ENCODE measurements at regions not wholly inside any gene's neighbourhood (a gene's known extent, or its start where the extent isn't known, plus 50 kb on each side); places are given as distances from the start of the nearest gene placed in this dataset.

DNA sequence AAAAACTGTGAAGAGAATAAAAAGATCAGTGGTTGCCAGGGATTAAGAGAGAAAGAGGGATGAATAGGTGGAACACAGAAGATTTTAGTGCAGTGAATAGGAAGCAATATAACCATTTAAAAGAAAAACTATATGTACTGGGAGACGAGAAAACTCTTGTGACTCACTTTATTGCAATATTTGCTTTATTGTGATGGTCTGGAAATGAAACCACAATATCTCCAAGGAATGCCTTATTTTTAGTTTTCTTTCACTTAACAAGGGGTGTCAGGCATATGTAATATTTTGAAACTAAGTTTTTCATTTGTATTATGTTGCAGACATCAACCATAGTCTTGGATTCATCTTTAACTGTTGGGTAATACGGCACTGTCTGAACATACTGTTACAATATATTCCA is 1308.2 kb downstream of the PCDH9 start:
- no peak for TF ChIP-seq CTCF (conservative IDR thresholded peaks at IDR 0.05)
- TF ChIP-seq ZFX (IDR thresholded peaks at IDR 0.05), result no peak
- H3K27ac ChIP-seq, result no peak overlapping the region

DNA sequence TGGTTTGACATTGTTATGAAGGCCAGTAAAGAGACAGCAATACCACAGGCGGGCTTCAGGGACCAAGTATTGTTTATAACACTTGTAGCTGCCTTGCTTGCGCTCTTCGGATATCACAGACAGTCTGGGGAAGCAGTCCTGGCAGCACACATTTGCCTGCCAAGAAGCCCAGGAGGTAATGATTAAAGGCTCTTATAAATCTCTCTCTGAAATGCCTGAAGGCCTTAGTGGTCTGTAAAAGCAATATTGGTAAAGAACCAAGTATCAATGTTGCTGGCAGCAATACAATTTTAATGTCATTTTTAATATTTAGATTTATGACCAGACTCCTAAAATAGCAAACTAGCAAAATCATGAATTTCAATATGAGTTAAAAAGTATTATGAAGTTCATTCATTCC is 1312.4 kb downstream of the PCDH9 start:
- TF ChIP-seq CTCF (conservative IDR thresholded peaks at IDR 0.05) (no peak), ZFX (IDR thresholded peaks at IDR 0.05) (no peak)
- no peak overlapping the region for H3K27ac ChIP-seq

GRCh38 chr13:65915195-65915594 is 1314.9 kb downstream of the PCDH9 start:
- TF ChIP-seq ZFX (IDR thresholded peaks at IDR 0.05), result no peak
- TF ChIP-seq CTCF (conservative IDR thresholded peaks at IDR 0.05), result no peak
- H3K27ac ChIP-seq, result no peak overlapping the region

- H3K27ac ChIP-seq, result no peak overlapping the region
- no peak for TF ChIP-seq CTCF (conservative IDR thresholded peaks at IDR 0.05)
- TF ChIP-seq ZFX (IDR thresholded peaks at IDR 0.05), result no peak
These were observed 1315.4 kb downstream of the PCDH9 start for GRCh38 chr13:65914716-65915115.

DNA sequence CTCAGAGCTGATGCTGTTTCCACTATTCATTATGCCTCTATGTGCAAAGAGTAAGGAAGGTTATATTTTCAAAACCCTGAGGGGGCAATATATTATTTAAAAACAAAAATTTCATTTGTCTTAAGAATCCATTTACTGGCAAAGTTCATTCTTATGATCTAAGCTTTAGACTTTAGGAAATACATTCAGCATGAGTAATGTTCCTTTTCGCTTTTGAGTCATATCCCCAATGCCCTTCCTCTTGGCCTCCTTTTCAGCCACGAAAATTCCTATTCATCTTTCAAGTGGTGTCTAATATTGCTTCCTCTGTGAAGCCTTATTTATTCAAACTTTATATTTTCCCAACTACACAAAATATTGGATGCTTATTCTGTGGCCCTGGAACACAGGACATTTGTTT is 1317.0 kb downstream of the PCDH9 start:
- H3K27ac ChIP-seq, result no peak overlapping the region
- TF ChIP-seq ZFX (IDR thresholded peaks at IDR 0.05), result no peak
- TF ChIP-seq CTCF (conservative IDR thresholded peaks at IDR 0.05), result no peak

GRCh38 chr13:65912516-65912915 is 1317.6 kb downstream of the PCDH9 start:
- no peak for TF ChIP-seq CTCF (conservative IDR thresholded peaks at IDR 0.05)
- TF ChIP-seq ZFX (IDR thresholded peaks at IDR 0.05), result no peak
- H3K27ac ChIP-seq, result no peak overlapping the region

- no peak overlapping the region for H3K27ac ChIP-seq
- TF ChIP-seq ZFX (IDR thresholded peaks at IDR 0.05) (no peak), CTCF (conservative IDR thresholded peaks at IDR 0.05) (no peak)
These were observed 1318.5 kb downstream of the PCDH9 start for GRCh38 chr13:65911546-65912193.

Data from C4-2B (cell line).